BJ (cell line): ENCODE measurements at regions not wholly inside any gene's neighbourhood (a gene's known extent, or its start where the extent isn't known, plus 50 kb on each side); places are given as distances from the start of the nearest gene placed in this dataset.

Experiments
- CTCF ChIA-PET: fragments of 350-600 bp; formaldehyde crosslinking; extraction: SDS; loops from one replicate; lab custom pipeline; 2021; ENCODE audit warnings: antibody characterized with exemption, inconsistent platforms; lab: Yijun Ruan, JAX
- POLR2A ChIA-PET: fragments of 300-600 bp; sonication (Branson Sonifier 250); formaldehyde crosslinking; extraction: SDS; loops from one replicate; lab custom pipeline; 2021; ENCODE audit warnings: antibody characterized with exemption; lab: Charles Lee
- DNase-seq: peaks from one replicate; pipeline ENCODE4 v3.0.0-alpha.2; 2011; ENCODE audit warnings: low read depth
- H3K27me3 ChIP-seq: 2 replicates; pipeline ENCODE4 v1.6.0; 2011; ENCODE audit warnings: low read length; ENCODE audit not compliant: control insufficient read depth, insufficient read depth
- H3K36me3 ChIP-seq: 2 replicates; pipeline ENCODE4 v1.5.1; 2011; ENCODE audit warnings: low read length; ENCODE audit not compliant: control insufficient read depth, insufficient read depth
- H3K4me3 ChIP-seq: 2 replicates; pipeline ENCODE4 v1.5.1; 2011; ENCODE audit warnings: low read depth, mild to moderate bottlenecking, control low read depth, low read length
- TF ChIP-seq, protein P1 (sequence below): IDR thresholded peaks from 2 replicates; pipeline ENCODE4 v1.5.1; 2011; ENCODE audit warnings: low read depth, mild to moderate bottlenecking, control low read depth, inconsistent platforms, low read length, moderate library complexity; ENCODE audit not compliant: insufficient read depth

DNA sequence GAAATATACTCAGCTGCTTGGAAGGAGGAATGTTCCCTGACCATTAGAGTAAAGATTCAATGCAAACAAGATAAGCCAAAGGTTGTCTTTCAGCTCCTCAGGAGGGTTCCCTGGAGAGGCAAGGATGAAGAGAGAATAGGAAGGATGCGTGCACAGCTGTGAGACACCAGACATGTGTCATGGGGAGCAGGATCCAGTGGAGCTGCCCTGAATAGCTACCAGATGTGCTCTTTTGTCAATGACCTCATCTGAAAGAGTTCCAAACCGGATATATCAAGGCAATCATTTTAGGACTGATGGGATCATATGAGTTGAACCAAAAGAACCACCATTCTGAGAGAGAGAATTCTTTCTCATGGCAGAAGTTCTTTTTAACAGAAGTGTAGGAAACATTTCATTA lies 490.6 kb downstream of the IRS1 start:
- ChIA-PET POLR2A (no interaction called here), CTCF (no interaction called here)
- peak; percentile 73 for DNase-seq
- H3K4me3 ChIP-seq = no peak overlapping the region
- H3K27me3 ChIP-seq = no peaks in the 10 kb centered on the region
- TF ChIP-seq, protein P1, sequence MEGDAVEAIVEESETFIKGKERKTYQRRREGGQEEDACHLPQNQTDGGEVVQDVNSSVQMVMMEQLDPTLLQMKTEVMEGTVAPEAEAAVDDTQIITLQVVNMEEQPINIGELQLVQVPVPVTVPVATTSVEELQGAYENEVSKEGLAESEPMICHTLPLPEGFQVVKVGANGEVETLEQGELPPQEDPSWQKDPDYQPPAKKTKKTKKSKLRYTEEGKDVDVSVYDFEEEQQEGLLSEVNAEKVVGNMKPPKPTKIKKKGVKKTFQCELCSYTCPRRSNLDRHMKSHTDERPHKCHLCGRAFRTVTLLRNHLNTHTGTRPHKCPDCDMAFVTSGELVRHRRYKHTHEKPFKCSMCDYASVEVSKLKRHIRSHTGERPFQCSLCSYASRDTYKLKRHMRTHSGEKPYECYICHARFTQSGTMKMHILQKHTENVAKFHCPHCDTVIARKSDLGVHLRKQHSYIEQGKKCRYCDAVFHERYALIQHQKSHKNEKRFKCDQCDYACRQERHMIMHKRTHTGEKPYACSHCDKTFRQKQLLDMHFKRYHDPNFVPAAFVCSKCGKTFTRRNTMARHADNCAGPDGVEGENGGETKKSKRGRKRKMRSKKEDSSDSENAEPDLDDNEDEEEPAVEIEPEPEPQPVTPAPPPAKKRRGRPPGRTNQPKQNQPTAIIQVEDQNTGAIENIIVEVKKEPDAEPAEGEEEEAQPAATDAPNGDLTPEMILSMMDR = no peak
- no peaks in the 10 kb centered on the region for H3K36me3 ChIP-seq

- H3K4me3 ChIP-seq = no peak overlapping the region
- ChIA-PET POLR2A (no interaction called here), CTCF (interaction anchor here (0.8 kb wide), 1 partner anchor 22 kb away, joined by 3 read pairs; no protein-coding TSS in a partner anchor)
- DNase-seq = no peak
- no peaks in the 10 kb centered on the region for H3K36me3 ChIP-seq
- TF ChIP-seq, protein P1 = no peak
- H3K27me3 ChIP-seq = no peaks in the 10 kb centered on the region
Measured at GRCh38 chr2:226308323-226308680, 491.3 kb downstream of the IRS1 start.

GRCh38 chr2:226307487-226308322 lies 491.9 kb downstream of the IRS1 start:
- ChIA-PET CTCF (interaction anchor here (0.8 kb wide), 1 partner anchor 23 kb away, joined by 3 read pairs; no protein-coding TSS in a partner anchor), POLR2A (no interaction called here)
- Histone ChIP-seq H3K36me3 (no peaks in the 10 kb centered on the region), H3K27me3 (no peaks in the 10 kb centered on the region), H3K4me3 (no peak overlapping the region)
- TF ChIP-seq, protein P1 = no peak
- no peak for DNase-seq

DNA sequence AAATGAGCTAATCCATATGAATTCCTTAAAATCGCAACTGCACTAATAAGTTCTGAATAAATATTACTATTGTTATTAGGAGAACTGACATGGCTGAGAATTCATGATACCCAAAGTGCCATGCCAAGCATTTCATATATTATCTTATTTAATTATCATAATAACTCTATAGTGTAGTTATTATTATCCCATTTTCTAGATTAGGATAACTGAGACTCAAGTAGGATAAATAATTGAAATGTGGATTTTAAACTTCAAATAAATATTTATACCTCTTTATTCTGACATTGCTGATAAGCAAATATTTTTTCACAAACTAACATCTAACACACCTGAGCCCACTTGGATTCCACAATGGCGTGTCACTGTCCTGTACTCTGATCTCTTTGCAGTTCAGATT lies 492.7 kb downstream of the IRS1 start:
- TF ChIP-seq, protein P1 = no peak
- Histone ChIP-seq H3K36me3 (no peaks in the 10 kb centered on the region), H3K4me3 (no peak overlapping the region), H3K27me3 (no peaks in the 10 kb centered on the region)
- no peak for DNase-seq
- ChIA-PET CTCF (no interaction called here), POLR2A (no interaction called here)

GRCh38 chr2:226304308-226304707 lies 495.3 kb downstream of the IRS1 start:
- POLR2A ChIA-PET = no interaction called here
- no peak overlapping the region for H3K4me3 ChIP-seq

More at GRCh38 chr2:226304308-226304707, 495.3 kb downstream of the IRS1 start:
- H3K36me3 ChIP-seq = no peaks in the 10 kb centered on the region
- H3K27me3 ChIP-seq = no peaks in the 10 kb centered on the region
- DNase-seq = no peak
- TF ChIP-seq, protein P1 = no peak
- CTCF ChIA-PET = no interaction called here
